PFSK-1 (cell line): ENCODE measurements at regions not wholly inside any gene's neighbourhood (a gene's known extent, or its start where the extent isn't known, plus 50 kb on each side); places are given as distances from the start of the nearest gene placed in this dataset.

Experiments
- FOXP2 ChIP-seq: optimal IDR thresholded peaks from 2 replicates; pipeline ENCODE3; 2011; ENCODE audit warnings: borderline replicate concordance, control low read depth, inconsistent platforms; ENCODE audit not compliant: insufficient read depth; ENCODE audit errors: extremely low read length, extremely low read depth
- POLR2AphosphoS5 ChIP-seq: IDR thresholded peaks from 2 replicates; pipeline ENCODE4 v1.6.1; 2012; ENCODE audit warnings: low read depth, mild to moderate bottlenecking, control low read depth, low read length, moderate library complexity
- SIN3A ChIP-seq: IDR thresholded peaks from 2 replicates; pipeline ENCODE4 v1.6.1; 2012; ENCODE audit warnings: mild to moderate bottlenecking, low read length, moderate library complexity, borderline replicate concordance; ENCODE audit not compliant: insufficient read depth
- TAF1 ChIP-seq: IDR thresholded peaks from 2 replicates; pipeline ENCODE4 v1.6.1; 2012; ENCODE audit warnings: low read length, control low read depth, borderline replicate concordance; ENCODE audit not compliant: insufficient read depth
- TF ChIP-seq, protein P1 (sequence below), 2 experiments: IDR thresholded peaks; 2 replicates each; pipeline versions ENCODE4 v1.6.1 to v1.8.0; 2011 to 2012; ENCODE audit warnings: low read depth in 2 of 2, low read length in 2 of 2, control low read depth in 1 of 2, inconsistent platforms in 1 of 2, mild to moderate bottlenecking in 1 of 2, moderate library complexity in 1 of 2; ENCODE audit not compliant: insufficient read depth in 1 of 2

DNA sequence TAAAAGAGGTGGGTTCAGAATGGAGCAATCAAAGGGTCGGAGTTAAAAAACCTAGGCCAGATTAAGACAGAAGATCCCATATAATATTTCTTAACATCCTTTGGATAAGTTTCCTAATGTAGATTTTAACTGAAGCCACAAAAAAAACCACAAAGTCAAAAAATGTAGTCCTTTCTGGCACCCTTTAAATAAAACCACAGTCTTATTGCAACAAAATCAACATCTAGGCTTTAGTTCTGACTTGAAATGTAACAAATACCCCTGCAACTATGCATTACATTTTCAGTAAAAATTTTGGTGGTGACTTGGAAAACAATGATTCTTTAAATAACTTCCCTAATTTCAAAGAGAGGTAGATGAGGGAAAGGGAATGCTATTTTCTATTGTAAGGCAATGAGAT, 109.2 kb downstream of the PSAT1 start:
- TF ChIP-seq POLR2AphosphoS5 (no peak), SIN3A (no peak), TAF1 (no peak), FOXP2 (no peak)
- TF ChIP-seq, protein P1, sequence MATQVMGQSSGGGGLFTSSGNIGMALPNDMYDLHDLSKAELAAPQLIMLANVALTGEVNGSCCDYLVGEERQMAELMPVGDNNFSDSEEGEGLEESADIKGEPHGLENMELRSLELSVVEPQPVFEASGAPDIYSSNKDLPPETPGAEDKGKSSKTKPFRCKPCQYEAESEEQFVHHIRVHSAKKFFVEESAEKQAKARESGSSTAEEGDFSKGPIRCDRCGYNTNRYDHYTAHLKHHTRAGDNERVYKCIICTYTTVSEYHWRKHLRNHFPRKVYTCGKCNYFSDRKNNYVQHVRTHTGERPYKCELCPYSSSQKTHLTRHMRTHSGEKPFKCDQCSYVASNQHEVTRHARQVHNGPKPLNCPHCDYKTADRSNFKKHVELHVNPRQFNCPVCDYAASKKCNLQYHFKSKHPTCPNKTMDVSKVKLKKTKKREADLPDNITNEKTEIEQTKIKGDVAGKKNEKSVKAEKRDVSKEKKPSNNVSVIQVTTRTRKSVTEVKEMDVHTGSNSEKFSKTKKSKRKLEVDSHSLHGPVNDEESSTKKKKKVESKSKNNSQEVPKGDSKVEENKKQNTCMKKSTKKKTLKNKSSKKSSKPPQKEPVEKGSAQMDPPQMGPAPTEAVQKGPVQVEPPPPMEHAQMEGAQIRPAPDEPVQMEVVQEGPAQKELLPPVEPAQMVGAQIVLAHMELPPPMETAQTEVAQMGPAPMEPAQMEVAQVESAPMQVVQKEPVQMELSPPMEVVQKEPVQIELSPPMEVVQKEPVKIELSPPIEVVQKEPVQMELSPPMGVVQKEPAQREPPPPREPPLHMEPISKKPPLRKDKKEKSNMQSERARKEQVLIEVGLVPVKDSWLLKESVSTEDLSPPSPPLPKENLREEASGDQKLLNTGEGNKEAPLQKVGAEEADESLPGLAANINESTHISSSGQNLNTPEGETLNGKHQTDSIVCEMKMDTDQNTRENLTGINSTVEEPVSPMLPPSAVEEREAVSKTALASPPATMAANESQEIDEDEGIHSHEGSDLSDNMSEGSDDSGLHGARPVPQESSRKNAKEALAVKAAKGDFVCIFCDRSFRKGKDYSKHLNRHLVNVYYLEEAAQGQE (IDR thresholded peaks at IDR 0.05; ENCODE audit: insufficient read depth in 1 of 2, low read depth in 2 of 2, low read length in 2 of 2) = no peak

DNA sequence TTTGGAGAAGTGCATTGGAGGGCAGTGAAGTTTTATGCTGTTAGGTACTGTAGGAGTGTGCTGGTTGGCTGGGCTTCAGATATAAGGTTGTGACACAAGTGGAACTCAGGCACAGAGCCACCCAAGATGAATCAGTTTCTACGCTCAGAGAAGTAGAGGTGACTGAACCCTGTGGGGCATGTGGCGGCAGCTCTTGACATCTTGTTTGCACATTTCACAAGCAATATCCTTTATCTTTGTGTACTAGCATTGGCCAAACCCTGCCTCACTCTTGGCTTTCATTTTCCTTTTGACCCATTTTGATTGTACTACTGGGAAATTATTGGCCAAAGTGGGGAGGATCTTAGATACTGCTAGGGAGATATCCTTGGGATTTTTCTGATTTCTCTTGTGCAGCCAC, 110.0 kb downstream of the PSAT1 start:
- TF ChIP-seq FOXP2 = no peak
- no peak for TF ChIP-seq POLR2AphosphoS5
- TF ChIP-seq TAF1 = no peak
- TF ChIP-seq, protein P1 (IDR thresholded peaks at IDR 0.05; ENCODE audit: insufficient read depth in 1 of 2, low read depth in 2 of 2, low read length in 2 of 2) = no peak
- no peak for TF ChIP-seq SIN3A

DNA sequence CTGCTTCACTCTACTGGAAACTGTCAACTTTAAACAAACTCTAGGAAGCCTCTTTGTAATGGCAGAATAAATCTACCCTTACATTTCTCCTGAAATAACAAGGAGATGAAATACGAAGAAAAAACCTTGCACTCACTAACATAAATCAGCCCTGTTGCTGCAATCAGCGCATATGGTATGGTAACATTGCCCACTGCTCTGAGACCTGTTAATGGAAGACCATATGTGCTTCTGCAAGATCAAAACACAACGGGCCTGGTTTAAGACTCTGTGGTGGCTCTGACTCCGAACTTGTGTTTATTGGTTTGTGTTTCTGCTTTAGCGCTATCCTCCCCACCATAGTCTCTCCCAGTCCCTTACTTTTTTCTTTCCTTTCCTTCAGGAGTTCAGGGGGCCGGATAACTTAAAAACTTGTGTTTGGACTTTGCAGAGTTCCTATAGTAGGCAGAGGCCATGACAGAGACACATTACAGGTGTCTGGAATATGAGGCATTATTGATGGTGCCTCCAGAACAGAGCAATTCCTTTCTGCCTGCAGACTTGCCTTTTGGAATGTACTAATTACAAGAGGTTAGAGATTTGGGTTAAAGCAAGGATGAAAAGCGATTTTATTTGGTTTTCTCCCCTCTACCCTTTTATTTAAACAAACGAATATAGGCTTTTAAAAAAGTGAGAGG, 110.8 kb downstream of the PSAT1 start:
- TF ChIP-seq, protein P1 (IDR thresholded peaks at IDR 0.05; ENCODE audit: insufficient read depth in 1 of 2, low read depth in 2 of 2, low read length in 2 of 2) = no peak
- no peak for TF ChIP-seq SIN3A
- TF ChIP-seq TAF1 = no peak
- no peak for TF ChIP-seq POLR2AphosphoS5
- TF ChIP-seq FOXP2 = no peak

DNA sequence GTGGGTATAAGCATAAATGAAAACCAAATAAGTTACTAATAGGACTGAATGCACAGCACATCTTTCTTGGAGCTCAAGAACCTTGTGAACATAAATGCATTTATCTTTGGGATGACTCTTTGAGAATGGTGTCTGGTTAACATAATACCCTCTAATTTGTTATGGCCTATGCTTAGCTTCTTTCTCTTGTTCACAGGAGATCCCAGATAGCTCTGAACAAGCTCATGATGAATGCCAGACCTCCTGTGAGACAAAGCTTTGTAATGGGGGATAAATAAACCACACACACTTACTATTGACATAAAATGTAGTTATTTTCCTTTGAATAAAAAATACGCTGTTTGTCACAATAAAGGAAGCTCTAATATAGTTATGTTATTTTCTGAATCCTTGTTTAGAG, 111.5 kb downstream of the PSAT1 start:
- TF ChIP-seq TAF1 (no peak), FOXP2 (no peak), POLR2AphosphoS5 (no peak), SIN3A (no peak)
- TF ChIP-seq, protein P1 (IDR thresholded peaks at IDR 0.05; ENCODE audit: insufficient read depth in 1 of 2, low read depth in 2 of 2, low read length in 2 of 2) = no peak

DNA sequence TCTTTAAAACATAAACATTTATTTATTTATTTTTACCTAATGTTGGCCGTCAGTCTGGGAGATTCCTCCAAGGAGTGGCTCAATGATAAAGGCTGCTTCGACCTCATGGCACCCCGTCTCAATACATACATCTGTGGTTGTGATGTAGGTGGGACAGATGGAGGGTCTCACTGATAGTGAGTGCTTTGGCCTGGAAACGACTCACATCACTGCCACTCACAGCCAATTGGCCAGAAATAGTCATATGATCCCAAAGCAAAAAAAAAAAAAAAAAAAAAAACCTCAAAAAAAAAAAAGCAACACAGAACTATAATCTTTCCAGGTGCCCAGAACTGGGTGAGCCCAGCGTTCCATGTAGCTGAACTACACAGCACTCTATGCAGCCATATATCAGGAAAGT, 125.4 kb downstream of the PSAT1 start:
- TF ChIP-seq, protein P1 (IDR thresholded peaks at IDR 0.05; ENCODE audit: insufficient read depth in 1 of 2, low read depth in 2 of 2, low read length in 2 of 2) = no peak
- no peak for TF ChIP-seq TAF1
- TF ChIP-seq POLR2AphosphoS5 = no peak
